Stimulated activated memory B cell treated with anti-CD40 and anti-IgM and Interleukin-4, amounts not matched to agents 10 μg/mL and 1 μg/mL and 100 μg/mL, for 72 hours (primary cell): ENCODE measurements at regions not wholly inside any gene's neighbourhood (a gene's known extent, or its start where the extent isn't known, plus 50 kb on each side); places are given as distances from the start of the nearest gene placed in this dataset.
A peak's percentile ranks its signal among the peaks of the same experiment; 100 is the strongest.
"Not testable (repeated sequence)": the region's sequence is repeated elsewhere in the genome, so short reads cannot be mapped to it uniquely, and the experiment has no call there.

Experiments used
- ATAC-seq: fragments of 150-1000 bp; cut with Tn5 transposase; 2 replicates; pipeline ENCODE4 v1.10.0; 2021
- H3K27ac Mint-ChIP-seq: one replicate; pipeline ENCODE4 v1.8.0; 2022; ENCODE audit warnings: mild to moderate bottlenecking, mixed read lengths
- H3K27me3 Mint-ChIP-seq: one replicate; pipeline ENCODE4 v1.8.0; 2022; ENCODE audit warnings: mixed read lengths
- H3K36me3 Mint-ChIP-seq: one replicate; pipeline ENCODE4 v1.8.0; 2022; ENCODE audit warnings: mixed read lengths
- H3K4me1 Mint-ChIP-seq: one replicate; pipeline ENCODE4 v1.8.0; 2022; ENCODE audit warnings: mixed read lengths
- H3K4me3 Mint-ChIP-seq: one replicate; pipeline ENCODE4 v1.8.0; 2022; ENCODE audit warnings: mild to moderate bottlenecking, moderate library complexity, mixed read lengths
- H3K9me3 Mint-ChIP-seq: one replicate; pipeline ENCODE4 v1.8.0; 2022; ENCODE audit warnings: mixed read lengths

- not testable (repeated sequence) for H3K9me3 Mint-ChIP-seq, H3K4me3 Mint-ChIP-seq, H3K27ac Mint-ChIP-seq, H3K27me3 Mint-ChIP-seq, ATAC-seq, H3K4me1 Mint-ChIP-seq, H3K36me3 Mint-ChIP-seq
Observed at GRCh38 chr2:87235333-87235981, 213.8 kb upstream of the PLGLB1 start.

- not testable (repeated sequence) for H3K27me3 Mint-ChIP-seq, H3K36me3 Mint-ChIP-seq, H3K27ac Mint-ChIP-seq, ATAC-seq, H3K9me3 Mint-ChIP-seq, H3K4me3 Mint-ChIP-seq, H3K4me1 Mint-ChIP-seq
Observed at GRCh38 chr2:87237570-87238336, 216.1 kb upstream of the PLGLB1 start.

DNA sequence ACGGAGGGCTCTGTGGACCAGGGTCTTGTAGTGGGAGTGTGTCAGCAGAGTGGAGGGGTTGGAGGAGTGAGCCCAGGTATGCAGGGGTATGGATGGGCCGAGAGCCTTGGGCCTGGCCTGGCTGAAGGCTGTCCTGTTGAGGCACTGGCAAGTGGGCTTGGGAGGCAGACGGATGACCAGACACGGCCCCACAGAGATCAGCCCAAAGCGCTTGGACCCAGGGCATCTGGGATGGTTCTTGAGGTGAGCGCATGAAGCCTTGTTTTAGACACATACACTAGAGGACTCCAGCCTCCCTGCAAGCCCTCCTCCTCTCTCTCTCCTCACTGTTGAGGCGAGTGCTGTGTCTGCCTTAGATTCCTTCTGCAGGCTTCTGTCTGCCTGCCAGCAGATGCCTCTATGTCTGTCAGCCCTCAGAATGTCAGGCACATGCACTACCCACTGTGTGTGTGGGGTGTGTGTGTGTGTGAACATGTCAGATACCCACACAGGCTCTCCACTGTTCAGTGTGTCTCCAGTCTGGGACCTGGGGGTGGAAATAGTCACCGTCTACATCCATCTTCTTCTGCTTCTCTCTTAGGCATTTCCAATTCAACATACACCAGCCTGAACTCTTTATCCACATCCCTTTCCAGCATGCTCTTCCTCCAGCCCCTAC, 218.0 kb upstream of the PLGLB1 start:
- not testable (repeated sequence) for H3K4me3 Mint-ChIP-seq, H3K27me3 Mint-ChIP-seq, H3K27ac Mint-ChIP-seq, H3K4me1 Mint-ChIP-seq, H3K9me3 Mint-ChIP-seq, H3K36me3 Mint-ChIP-seq
- ATAC-seq = peak; percentile 49

- not testable (repeated sequence) for H3K4me1 Mint-ChIP-seq, H3K27me3 Mint-ChIP-seq, H3K36me3 Mint-ChIP-seq, H3K4me3 Mint-ChIP-seq, H3K9me3 Mint-ChIP-seq, H3K27ac Mint-ChIP-seq
- ATAC-seq = peak; percentile 73
Observed at GRCh38 chr2:87246066-87246717, 224.5 kb upstream of the PLGLB1 start.

- ATAC-seq, H3K4me3 Mint-ChIP-seq, H3K4me1 Mint-ChIP-seq, H3K27me3 Mint-ChIP-seq, H3K27ac Mint-ChIP-seq, H3K9me3 Mint-ChIP-seq, H3K36me3 Mint-ChIP-seq: not testable (repeated sequence)
Observed at GRCh38 chr2:87252046-87252445, 230.4 kb upstream of the PLGLB1 start.

DNA sequence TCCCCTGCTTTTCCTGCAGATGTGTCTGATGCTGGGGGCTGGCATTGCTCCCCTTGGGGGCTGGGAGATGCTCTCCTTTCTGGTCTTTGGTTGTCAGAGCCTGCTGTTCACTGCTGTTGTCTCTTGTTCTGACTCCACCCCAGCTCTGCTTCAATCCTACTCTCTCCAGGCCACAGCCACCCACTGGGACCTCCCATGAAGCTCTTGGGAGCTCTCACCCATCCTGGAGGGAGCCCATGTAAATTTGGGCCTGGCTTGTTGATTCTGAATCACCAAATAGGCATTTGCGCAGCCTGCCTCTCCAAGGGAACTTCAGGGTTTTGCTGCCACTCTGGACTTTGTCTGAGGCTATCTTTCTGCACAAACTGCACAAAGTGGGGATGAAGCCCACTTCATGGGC, 232.9 kb upstream of the PLGLB1 start:
- H3K4me3 Mint-ChIP-seq, H3K9me3 Mint-ChIP-seq, ATAC-seq, H3K27ac Mint-ChIP-seq, H3K4me1 Mint-ChIP-seq, H3K27me3 Mint-ChIP-seq, H3K36me3 Mint-ChIP-seq: not testable (repeated sequence)

- H3K4me1 Mint-ChIP-seq, H3K4me3 Mint-ChIP-seq, H3K9me3 Mint-ChIP-seq, H3K36me3 Mint-ChIP-seq, H3K27ac Mint-ChIP-seq, H3K27me3 Mint-ChIP-seq: not testable (repeated sequence)
- ATAC-seq = peak; percentile 73
Observed at GRCh38 chr2:87255410-87255809, 233.8 kb upstream of the PLGLB1 start.

DNA sequence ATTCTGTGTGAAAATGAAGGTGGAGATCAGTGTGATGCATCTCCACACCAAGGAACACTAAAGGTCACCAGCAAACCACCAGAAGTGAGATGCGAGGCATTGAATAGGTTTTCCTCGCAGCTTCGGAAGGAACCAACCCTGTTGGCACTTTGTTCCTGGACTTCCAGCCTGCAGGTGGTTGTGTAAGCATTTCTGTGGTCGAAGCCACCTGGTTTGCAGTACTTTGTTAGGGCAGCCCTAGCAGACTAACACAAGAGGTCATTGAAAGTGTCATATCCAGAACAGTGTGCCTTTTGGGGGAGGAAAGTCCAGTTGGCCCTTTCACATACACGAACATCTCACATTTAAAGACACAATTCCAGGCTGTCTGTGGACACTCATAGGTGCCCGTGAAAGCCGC, 237.2 kb upstream of the PLGLB1 start:
- ATAC-seq, H3K9me3 Mint-ChIP-seq, H3K27me3 Mint-ChIP-seq, H3K4me1 Mint-ChIP-seq, H3K27ac Mint-ChIP-seq, H3K4me3 Mint-ChIP-seq, H3K36me3 Mint-ChIP-seq: not testable (repeated sequence)

DNA sequence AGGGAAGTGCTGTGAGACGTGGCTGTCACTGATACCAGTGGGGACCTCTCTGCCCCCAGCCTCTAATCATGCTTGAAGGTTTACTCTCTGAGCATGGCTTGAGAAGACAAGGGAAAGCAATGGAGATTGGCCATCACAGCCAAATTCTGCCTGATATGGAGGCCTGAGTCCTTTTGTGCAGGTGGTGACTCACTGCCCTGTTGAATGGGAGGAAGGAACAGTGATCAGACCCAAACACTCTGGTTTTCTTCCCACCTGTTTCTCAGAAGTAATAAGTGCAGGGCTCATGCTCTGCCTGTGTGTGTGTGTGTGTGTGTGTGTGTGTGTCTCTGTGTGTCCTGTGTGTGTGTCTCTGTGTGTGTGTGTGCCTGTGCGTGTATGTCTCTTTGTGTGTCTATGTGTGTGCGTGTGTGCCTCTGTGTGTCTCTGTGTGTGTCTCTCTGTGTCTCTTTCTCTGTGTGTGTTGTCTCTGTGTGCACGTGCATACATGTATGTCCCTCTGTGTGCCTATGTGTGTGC, 240.6 kb upstream of the PLGLB1 start:
- H3K4me3 Mint-ChIP-seq, ATAC-seq, H3K36me3 Mint-ChIP-seq, H3K27ac Mint-ChIP-seq, H3K4me1 Mint-ChIP-seq, H3K9me3 Mint-ChIP-seq, H3K27me3 Mint-ChIP-seq: not testable (repeated sequence)

- H3K27me3 Mint-ChIP-seq, H3K27ac Mint-ChIP-seq, H3K9me3 Mint-ChIP-seq, H3K4me3 Mint-ChIP-seq, H3K4me1 Mint-ChIP-seq, H3K36me3 Mint-ChIP-seq, ATAC-seq: not testable (repeated sequence)
Observed at GRCh38 chr2:87263868-87264518, 242.3 kb upstream of the PLGLB1 start.

GRCh38 chr2:87275192-87275591, 253.5 kb upstream of the PLGLB1 start:
- H3K27ac Mint-ChIP-seq, H3K9me3 Mint-ChIP-seq, ATAC-seq, H3K27me3 Mint-ChIP-seq, H3K4me3 Mint-ChIP-seq, H3K4me1 Mint-ChIP-seq, H3K36me3 Mint-ChIP-seq: not testable (repeated sequence)

DNA sequence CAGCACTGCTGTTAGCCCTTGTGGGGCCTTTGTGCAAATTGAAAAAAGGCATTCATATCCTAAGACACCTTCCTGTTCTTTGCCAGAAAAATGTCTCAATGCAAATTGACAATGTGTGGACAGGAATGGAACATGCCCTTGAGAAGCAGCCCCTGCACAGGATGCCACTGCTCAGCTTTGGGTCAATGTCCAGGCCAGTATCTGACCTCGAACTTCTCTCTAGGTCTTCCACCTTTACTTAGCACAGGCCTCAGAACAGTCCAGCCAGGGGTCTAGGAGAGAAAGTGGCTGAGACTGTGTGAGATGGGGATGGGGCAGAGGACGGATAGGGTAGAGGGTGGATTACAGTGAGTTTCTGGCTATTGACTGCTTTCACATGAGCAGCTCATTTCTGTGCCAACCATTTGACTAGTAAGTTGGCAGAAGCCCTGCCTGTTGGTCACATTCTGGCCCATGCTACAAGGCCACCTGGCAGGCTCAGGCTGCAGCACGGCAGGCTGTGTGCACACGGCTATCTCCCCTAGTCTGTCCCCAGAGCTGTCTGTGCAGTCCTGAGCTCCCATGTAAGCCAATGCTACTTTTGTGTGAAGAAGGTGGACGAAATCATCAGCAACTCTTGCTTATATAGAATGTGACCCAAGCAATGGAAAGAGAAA, 254.5 kb upstream of the PLGLB1 start:
- ATAC-seq = peak; percentile 31
- H3K27ac Mint-ChIP-seq, H3K4me1 Mint-ChIP-seq, H3K36me3 Mint-ChIP-seq, H3K4me3 Mint-ChIP-seq, H3K9me3 Mint-ChIP-seq, H3K27me3 Mint-ChIP-seq: not testable (repeated sequence)

GRCh38 chr2:87276673-87277072, 255.0 kb upstream of the PLGLB1 start:
- H3K36me3 Mint-ChIP-seq, H3K4me3 Mint-ChIP-seq, H3K9me3 Mint-ChIP-seq, H3K27ac Mint-ChIP-seq, H3K4me1 Mint-ChIP-seq, ATAC-seq, H3K27me3 Mint-ChIP-seq: not testable (repeated sequence)

DNA sequence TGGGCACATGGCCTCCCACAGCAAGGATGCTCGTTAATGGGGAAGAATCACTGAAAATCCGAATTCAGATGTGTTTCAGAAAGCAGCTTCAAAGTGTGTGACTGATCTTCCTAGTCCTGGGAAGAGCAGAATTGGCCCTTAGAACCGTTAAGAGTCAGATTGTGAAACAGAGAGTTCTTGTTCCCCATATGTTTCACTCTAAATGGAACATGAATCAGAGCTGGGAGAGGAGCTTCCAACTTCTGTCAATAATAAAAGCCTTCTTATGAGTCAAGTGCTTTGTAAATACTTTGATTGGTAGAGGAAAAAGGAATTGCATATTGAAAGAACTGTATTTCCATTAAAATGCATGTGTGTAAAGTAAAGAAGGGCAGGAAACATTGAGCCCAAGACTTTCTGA, 256.1 kb upstream of the PLGLB1 start:
- H3K27ac Mint-ChIP-seq, H3K4me1 Mint-ChIP-seq, H3K4me3 Mint-ChIP-seq, H3K27me3 Mint-ChIP-seq, H3K36me3 Mint-ChIP-seq, ATAC-seq, H3K9me3 Mint-ChIP-seq: not testable (repeated sequence)
